ENCODE measurements at regions not wholly inside any gene's neighbourhood (a gene's known extent, or its start where the extent isn't known, plus 50 kb on each side); places are given as distances from the start of the nearest gene placed in this dataset.

GRCh38 chr6:67394254-67394653 is 1240.8 kb upstream of the ADGRB3 start (continued):
- no peak for TF ChIP-seq MAFK (IDR thresholded peaks at IDR 0.05; ENCODE audit: low read depth, low read length)

DNA sequence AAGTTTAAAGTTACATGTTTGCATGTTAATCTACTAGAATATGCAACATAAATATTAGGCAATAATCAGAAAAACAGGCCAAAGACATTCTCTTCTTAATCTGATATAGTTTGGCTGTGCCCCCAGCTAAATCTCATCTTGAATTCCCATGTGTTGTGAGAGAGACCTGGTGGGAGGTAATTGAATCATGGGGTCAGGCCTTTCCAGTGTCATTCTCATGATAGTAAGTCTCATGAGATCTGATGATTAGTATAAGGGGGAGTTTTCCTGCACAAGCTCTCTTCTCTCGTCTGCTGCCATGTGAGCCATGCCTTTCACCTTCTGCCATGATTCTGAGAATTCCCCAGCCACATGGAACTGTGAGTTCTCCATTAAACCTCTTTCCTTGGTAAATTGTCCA is 1241.7 kb upstream of the ADGRB3 start:
- POLR2A ChIA-PET (ENCODE audit: partially characterized antibody) = no interaction called here
- Histone ChIP-seq H2BK120ac (replicated peaks; ENCODE audit: low read depth, low read length) (no peak overlapping the region), H3K36me3 (ENCODE audit: control insufficient read depth in 2 of 4, insufficient read depth in 4 of 4, low read length in 3 of 4) (no peaks in the 10 kb centered on the region), H3K4ac (replicated peaks; ENCODE audit: insufficient read length, low read depth, low read length) (no peak overlapping the region), H3K18ac (ENCODE audit: extremely low read depth, low read length) (no peak overlapping the region), H4K8ac (ENCODE audit: extremely low read depth, insufficient read depth, low read length) (no peak overlapping the region), H2BK12ac (ENCODE audit: low read depth, low read length) (no peak overlapping the region), H3K23ac (ENCODE audit: insufficient read length) (no peak overlapping the region), H4K91ac (replicated peaks; ENCODE audit: insufficient read length, low read length) (no peak overlapping the region), H2AK5ac (ENCODE audit: low read depth, low read length) (no peak overlapping the region), H2BK20ac (ENCODE audit: low read length) (no peak overlapping the region), H3K27ac (ENCODE audit: low read depth, low read length) (no peak overlapping the region), H3K4me1 (replicated peaks in 1 of 4; ENCODE audit: control insufficient read depth in 3 of 4, insufficient read depth in 4 of 4, low read length in 3 of 4) (no peaks in the 10 kb centered on the region), H3K23me2 (ENCODE audit: low read depth, low read length) (no peaks in the 10 kb centered on the region), H2AFZ (ENCODE audit: low read length) (no peak overlapping the region), H3K4me3 (ENCODE audit: extremely low read depth in 1 of 4, insufficient read depth in 2 of 4, low read depth in 3 of 4, low read length in 4 of 4) (no peak overlapping the region), H4K20me1 (replicated peaks in 1 of 2; ENCODE audit: control insufficient read depth in 1 of 2, insufficient read depth in 2 of 2, low read length in 2 of 2) (no peaks in the 10 kb centered on the region), H3K79me2 (ENCODE audit: control insufficient read depth in 1 of 2, insufficient read depth in 2 of 2, low read length in 2 of 2) (no peaks in the 10 kb centered on the region), H3K9me3 (ENCODE audit: insufficient read depth in 2 of 2, low read depth in 1 of 2, low read length in 1 of 2) (peaks cover 8 to 14% of the 10 kb centered on the region in 2 experiments), H3K56ac (replicated peaks; ENCODE audit: insufficient read length, low read depth, low read length) (no peak overlapping the region), H3K79me1 (ENCODE audit: low read depth, low read length) (no peaks in the 10 kb centered on the region), H4K5ac (ENCODE audit: insufficient read length, low read depth, low read length) (no peak overlapping the region), H2BK15ac (ENCODE audit: low read length) (no peak overlapping the region), H3K4me2 (ENCODE audit: insufficient read depth in 1 of 2, low read depth in 2 of 2, low read length in 2 of 2) (no peak overlapping the region), H2BK5ac (ENCODE audit: low read depth, low read length) (no peak overlapping the region), H3K14ac (ENCODE audit: insufficient read length) (no peak overlapping the region), H3K9ac (replicated peaks in 1 of 4; ENCODE audit: extremely low read depth in 1 of 4, low read depth in 3 of 4, low read length in 3 of 4) (no peak overlapping the region), H3K27me3 (replicated peaks in 1 of 4; ENCODE audit: control insufficient read depth in 3 of 4, extremely low read depth in 1 of 4, insufficient read depth in 3 of 4, low read length in 3 of 4) (no peaks in the 10 kb centered on the region)
- 90% methylated on average over 1 of the region's 1 CpG; no CpG with 5 or more reads in 1 of the 2 experiments for WGBS, 2 experiments (ENCODE audit: extremely low coverage in 1 of 2, insufficient coverage in 1 of 2, insufficient read length in 1 of 2, insufficient replicate concordance in 2 of 2, low coverage in 1 of 2, low lambda C conversion rate in 2 of 2, missing lambda C conversion rate in 1 of 2)
- FAIRE-seq (no peak), DNase-seq (ENCODE audit: low read depth in 1 of 2, low spot score in 2 of 2) (no peak)
- CTCF ChIA-PET (ENCODE audit: partially characterized antibody) = no interaction called here
- TF ChIP-seq EZH2 (IDR thresholded peaks at IDR 0.05; ENCODE audit: low read depth, low read length, severe bottlenecking) (no peak), HDAC2 (IDR thresholded peaks at IDR 0.05; ENCODE audit: borderline replicate concordance in 1 of 2, low read depth in 2 of 2, low read length in 2 of 2) (no peak), RAD21 (IDR thresholded peaks at IDR 0.05 in 1 of 2, conservative IDR thresholded peaks at IDR 0.05 in 1 of 2; ENCODE audit: low read depth in 2 of 2, low read length in 2 of 2) (no peak), SP2 (IDR thresholded peaks at IDR 0.05; ENCODE audit: low read length) (no peak), GABPA (IDR thresholded peaks at IDR 0.05; ENCODE audit: borderline replicate concordance, insufficient read depth, low read length) (no peak), FOSL1 (IDR thresholded peaks at IDR 0.05; ENCODE audit: insufficient read depth, low read depth, low read length) (no peak)

Measured in H1 (cell line).